Fibroblast of the aortic adventitia (primary cell): ENCODE measurements at regions not wholly inside any gene's neighbourhood (a gene's known extent, or its start where the extent isn't known, plus 50 kb on each side); places are given as distances from the start of the nearest gene placed in this dataset.
A peak's percentile ranks its signal among the peaks of the same experiment; 100 is the strongest.
"Not testable (repeated sequence)": the region's sequence is repeated elsewhere in the genome, so short reads cannot be mapped to it uniquely, and the experiment has no call there.

ENCODE experiments used
- DNase-seq: peaks from one replicate; pipeline ENCODE4 v3.0.0-alpha.2; 2010; ENCODE audit warnings: low read depth
- H3K4me3 ChIP-seq: 2 replicates; pipeline ENCODE4 v1.5.1; 2011; ENCODE audit warnings: low read depth, mild to moderate bottlenecking, control low read depth, low read length, moderate library complexity

DNA sequence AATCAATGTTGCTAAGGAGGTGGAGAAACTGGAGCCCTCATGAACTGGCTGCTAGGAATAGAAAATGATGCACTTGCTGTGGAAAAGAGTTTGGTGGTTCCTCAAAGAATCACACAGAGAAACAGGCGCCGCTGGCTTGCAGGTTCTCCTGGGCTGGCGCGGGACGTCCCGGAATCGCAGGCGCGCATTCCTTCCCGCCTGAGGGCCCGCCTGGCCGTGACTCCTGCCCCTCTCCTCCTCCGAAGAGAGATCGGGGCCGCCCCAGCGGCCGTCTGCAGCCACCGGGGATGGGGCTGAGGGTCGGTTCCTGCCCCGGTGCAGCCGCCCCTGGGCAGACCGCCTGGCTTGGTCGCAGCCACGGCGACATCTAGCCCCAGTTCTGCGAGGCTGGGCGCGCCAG lies 284.4 kb downstream of the CWH43 start:
- not testable (repeated sequence) for DNase-seq, H3K4me3 ChIP-seq

GRCh38 chr4:49270912-49271311 lies 284.8 kb downstream of the CWH43 start:
- DNase-seq = not testable (repeated sequence)

GRCh38 chr4:49285905-49286304 lies 299.8 kb downstream of the CWH43 start:
- not testable (repeated sequence) for H3K4me3 ChIP-seq, DNase-seq

More at GRCh38 chr4:49270912-49271311, 284.8 kb downstream of the CWH43 start:
- not testable (repeated sequence) for H3K4me3 ChIP-seq

- not testable (repeated sequence) for DNase-seq, H3K4me3 ChIP-seq
Observed at GRCh38 chr4:49286926-49287745, 301.1 kb downstream of the CWH43 start.

DNA sequence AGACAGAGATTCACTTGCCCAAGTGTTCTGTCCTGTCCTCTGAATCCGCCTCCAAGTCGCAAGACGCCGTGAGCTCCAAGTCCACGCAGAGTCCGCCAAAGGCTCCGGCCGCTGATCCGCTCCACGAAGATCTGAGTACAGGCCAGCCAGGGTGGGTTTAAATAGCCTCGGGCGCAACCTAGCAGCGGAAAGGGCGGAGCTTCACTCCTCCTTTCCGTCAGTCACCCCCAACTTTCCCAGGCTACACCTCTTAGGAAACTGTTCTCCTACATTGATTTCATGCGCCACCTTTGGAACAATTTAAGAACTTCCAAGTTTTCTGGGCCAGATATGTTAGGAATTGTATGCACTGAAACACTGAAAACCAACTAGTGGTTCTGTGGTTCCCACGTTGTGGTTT lies 301.8 kb downstream of the CWH43 start:
- H3K4me3 ChIP-seq, DNase-seq: not testable (repeated sequence)

DNA sequence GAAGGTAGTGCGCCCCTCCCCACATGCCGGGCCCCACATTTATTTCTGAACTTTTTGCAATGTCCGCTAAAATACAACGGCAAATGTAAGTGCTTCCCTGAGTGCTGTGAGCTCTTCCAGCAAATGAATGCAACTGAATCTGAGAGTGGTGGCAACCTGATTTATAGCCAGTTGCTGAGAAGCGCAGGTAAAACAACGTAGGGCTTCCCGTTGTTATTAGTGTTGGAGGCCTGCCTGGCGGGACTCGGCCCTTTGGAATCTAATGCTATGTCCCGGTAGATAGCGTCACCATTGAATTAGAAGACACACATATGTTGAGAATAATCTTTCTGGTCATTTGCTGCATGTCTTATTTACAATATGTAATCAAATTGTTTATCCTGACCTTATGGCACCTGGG lies 302.7 kb downstream of the CWH43 start:
- H3K4me3 ChIP-seq, DNase-seq: not testable (repeated sequence)

GRCh38 chr4:49314815-49315214 lies 328.7 kb downstream of the CWH43 start:
- H3K4me3 ChIP-seq = not testable (repeated sequence)

DNA sequence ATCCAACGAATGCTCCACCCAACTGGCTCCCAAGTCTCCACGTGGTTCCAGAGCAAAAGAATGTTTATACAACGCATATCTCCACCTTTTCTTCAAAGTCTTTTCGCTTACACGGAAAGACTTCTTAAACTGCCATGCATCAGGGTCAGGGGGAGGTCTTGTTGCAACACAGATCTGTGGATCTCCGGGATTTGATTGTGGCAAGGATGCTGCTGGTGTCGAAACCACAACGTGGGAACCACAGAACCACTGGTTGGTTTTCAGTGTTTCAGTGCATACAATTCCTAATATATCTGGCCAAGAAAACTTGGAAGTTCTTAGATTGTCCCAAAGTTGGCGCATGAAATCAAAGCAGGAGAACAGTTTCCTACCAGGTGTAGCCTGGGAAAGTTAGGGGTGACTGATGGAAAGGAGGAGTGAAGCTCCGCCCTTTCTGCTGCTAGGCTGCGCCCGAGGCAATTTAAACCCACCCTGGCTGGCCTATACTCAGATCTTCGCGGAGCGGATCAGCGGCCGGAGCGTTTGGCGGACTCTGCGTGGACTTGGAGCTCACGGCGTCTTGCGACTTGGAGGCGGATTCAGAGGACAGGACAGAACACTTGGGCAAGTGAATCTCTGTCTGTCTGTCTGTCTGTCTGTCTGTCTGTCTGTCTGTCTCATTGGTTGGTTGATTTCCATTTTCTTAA lies 334.8 kb downstream of the CWH43 start:
- H3K4me3 ChIP-seq = not testable (repeated sequence)
- DNase-seq = peak; percentile 0

More at GRCh38 chr4:49314815-49315214, 328.7 kb downstream of the CWH43 start:
- DNase-seq = not testable (repeated sequence)

- not testable (repeated sequence) for DNase-seq, H3K4me3 ChIP-seq
Observed at GRCh38 chr4:49321511-49322300, 335.6 kb downstream of the CWH43 start.

GRCh38 chr4:49322610-49323572 lies 336.8 kb downstream of the CWH43 start:
- not testable (repeated sequence) for H3K4me3 ChIP-seq, DNase-seq

DNA sequence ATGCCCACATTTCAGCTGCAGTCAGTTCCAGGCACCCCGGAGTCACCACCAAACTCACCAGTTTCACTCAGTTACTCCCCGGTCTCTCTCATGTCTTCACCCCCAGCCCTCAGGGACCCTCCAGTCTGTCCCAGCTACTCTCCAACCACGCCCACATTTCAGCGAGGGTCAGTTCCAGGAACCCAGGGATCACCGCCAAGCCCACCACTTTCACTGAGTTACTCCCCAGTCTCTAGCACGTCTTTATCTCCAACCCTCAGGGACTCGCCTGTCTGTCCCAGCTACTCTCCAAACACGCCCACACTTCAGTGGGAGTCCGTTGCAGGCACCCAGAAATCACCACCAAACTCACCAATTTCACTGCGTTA lies 337.5 kb downstream of the CWH43 start:
- H3K4me3 ChIP-seq, DNase-seq: not testable (repeated sequence)
